Dedifferentiated amniotic fluid mesenchymal stem cell (primary cell): ENCODE measurements at regions not wholly inside any gene's neighbourhood (a gene's known extent, or its start where the extent isn't known, plus 50 kb on each side); places are given as distances from the start of the nearest gene placed in this dataset.

Experiments
- DNase-seq: peaks from one replicate; pipeline ENCODE4 v3.0.0-alpha.2; 2016; ENCODE audit errors: extremely low spot score

DNA sequence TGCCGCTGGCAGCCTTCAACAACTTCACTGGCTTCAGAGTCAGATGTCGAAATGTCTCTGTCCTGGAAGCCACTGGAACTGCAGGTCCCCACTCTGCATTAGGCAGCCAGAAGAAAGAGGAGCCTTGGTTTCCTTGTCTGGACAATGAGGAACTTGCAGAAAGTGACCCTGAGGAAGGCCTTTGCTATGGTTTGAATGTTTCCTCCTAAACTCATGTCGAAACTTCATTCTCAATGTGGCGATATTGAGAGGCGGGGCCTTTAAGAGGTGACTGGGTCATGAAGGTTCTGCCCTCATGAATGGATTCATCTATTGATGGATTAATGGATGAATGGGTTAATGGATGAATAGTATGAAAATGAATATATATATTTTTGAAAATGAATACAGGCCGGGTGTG is 61.6 kb upstream of the GPR26 start:
- DNase-seq, result no peak

DNA sequence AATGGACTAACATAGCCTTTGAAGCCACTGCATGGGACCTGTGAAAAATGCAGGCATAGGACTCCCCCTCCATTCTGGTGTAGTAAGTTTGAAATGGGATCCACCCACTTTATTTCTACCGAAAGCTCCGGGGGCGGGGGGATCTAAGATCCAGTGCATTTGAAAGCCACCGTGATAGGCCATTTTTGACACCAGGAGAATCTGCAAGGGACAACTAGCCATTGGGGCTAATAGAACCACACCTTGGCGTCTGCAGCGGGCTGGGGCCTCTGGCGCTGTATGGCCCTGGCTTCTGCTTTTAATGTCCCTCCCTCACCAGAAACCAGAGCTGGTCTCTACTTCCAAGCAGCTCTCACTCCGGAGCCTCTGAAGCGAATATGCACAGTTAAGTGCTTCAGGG is 60.1 kb upstream of the GPR26 start:
- no peak for DNase-seq

DNA sequence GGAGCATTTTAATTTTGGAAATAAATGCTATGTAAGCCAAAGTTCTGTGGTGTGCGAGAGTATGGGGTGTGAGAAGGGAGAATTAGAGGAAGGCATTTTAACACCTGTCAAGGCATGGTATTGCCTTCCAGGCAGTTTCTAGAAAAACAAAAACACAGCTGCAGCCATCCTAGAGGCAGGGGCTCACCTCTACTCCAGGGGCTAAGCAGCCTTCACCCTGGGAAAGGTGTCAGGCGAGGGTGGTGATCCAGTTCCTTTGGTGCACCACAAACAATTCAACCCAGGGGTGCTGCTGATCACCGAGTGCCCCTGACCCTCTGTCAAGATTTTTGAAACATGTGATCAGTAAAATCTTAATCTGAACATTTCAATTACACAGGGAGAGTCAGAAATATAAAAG is 59.2 kb upstream of the GPR26 start:
- DNase-seq, result no peak

DNA sequence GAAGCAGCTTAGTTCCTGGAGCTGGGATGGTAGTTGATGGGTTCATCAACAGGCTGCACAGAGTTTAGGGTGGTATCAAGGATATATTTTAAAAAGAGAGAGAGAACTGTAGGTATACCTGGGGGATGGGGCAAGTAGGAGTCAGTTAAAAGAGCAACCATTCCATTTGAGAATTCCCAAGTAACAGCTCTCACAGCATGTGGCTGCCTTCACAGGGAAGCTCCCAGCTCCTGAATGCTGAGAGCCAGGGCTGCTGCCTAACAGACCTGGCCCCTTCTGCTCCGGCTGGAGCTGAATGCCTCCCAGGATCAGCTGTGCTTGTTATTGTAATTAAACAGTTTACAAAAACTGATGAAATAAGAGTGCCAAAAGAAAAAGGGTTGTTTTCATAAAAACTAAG is 58.8 kb upstream of the GPR26 start:
- no peak for DNase-seq

DNA sequence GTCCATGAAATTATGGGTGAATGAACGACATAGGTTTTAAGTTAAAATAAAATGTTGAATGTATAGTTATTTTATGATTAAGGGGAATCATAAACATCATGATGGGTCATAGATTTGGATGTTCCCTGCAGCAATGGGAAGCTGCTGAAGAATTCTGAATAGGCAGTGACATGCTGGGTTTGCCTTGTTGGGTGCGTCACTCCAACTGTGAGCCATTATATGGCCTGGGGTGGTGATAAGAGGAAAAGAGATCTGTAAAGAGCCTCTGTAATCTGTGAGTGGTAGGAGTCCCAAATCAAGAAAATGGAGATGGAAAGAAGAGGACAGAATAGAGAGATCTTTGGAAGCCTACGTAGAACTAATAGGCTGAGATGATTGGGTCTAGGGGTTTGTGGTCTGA is 58.1 kb upstream of the GPR26 start:
- no peak for DNase-seq

DNA sequence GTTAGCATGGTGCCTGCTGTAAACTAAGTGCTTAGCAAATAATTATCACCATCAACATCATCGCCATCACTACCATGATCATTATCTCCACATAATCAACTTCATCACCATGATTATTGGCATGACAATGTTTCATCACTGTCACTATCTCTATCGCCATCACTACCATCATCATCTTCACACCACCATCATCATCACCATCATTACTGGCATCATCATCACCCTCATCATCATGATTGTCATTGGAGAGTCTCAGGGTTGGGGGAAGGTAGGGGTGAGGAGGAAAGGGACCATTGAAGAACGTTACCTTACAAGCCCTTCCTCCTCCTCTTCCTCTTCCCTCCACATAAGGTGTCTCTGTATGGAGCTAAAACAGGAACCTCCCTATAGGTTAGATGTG is 54.9 kb upstream of the GPR26 start:
- DNase-seq, result no peak

DNA sequence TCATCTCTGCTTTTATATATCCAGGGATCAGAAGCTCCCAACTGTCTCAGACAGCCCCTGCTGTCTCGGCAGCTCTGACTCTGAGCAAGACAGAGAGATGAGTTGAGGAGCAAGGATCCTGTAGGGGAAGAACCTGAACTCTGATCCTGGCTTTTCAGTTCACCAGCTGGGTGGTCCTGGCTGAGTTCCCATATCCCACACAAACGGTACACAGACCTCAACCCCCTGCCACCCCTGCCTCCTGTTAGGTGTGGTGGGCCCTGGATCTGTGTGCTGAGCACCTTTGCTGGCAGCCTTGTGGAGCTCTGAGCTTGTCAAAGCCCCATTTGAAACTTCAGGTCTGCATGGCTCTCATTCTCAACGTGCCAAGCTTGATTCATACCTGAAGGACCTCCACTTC is 54.3 kb upstream of the GPR26 start:
- DNase-seq, result no peak

DNA sequence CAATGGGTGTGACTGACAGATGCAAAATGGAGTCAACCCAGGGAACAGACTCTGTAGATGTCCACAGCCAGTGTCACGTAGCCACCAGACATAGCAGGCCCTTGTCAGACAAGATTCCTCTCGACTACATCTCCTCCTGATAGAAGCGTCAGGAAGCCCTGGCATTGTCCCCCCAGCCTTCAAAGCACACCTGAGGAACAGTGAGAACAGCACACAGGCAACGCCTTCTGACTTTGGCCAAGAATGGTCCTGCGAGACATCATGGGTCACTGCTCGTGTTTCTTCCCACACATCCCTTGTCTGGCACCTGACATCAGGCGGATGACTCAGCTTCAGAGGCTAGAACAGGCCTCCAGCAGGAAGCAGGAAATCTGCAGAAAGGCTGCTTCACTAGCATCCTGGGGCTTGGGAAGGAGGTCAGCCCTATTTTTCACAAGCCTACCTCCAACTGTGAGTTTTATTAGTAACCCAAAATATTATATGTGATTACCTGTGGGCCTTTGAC is 52.8 kb upstream of the GPR26 start:
- DNase-seq, result no peak

DNA sequence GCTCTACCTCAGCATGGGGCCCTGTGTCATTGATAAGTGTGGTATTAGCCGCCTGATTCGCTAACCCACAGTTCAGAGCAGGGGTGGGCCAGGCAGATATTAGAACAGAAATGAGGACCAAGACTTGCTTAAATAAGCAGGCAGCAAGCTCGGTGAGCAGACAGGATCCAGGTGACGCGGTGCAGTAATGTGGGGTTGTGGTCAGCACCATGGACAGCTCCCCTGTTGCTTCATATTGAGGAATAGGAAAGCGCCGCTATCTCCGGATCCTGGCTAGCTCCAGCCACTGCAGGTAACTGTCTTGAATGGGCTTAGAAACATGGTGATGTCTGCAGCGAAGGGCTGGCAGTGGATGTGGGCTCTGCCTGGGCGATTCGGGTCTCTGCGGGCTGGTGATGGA is 51.3 kb upstream of the GPR26 start:
- DNase-seq, result peak; percentile 50
